ENCODE measurements at regions not wholly inside any gene's neighbourhood (a gene's known extent, or its start where the extent isn't known, plus 50 kb on each side); places are given as distances from the start of the nearest gene placed in this dataset.

DNA sequence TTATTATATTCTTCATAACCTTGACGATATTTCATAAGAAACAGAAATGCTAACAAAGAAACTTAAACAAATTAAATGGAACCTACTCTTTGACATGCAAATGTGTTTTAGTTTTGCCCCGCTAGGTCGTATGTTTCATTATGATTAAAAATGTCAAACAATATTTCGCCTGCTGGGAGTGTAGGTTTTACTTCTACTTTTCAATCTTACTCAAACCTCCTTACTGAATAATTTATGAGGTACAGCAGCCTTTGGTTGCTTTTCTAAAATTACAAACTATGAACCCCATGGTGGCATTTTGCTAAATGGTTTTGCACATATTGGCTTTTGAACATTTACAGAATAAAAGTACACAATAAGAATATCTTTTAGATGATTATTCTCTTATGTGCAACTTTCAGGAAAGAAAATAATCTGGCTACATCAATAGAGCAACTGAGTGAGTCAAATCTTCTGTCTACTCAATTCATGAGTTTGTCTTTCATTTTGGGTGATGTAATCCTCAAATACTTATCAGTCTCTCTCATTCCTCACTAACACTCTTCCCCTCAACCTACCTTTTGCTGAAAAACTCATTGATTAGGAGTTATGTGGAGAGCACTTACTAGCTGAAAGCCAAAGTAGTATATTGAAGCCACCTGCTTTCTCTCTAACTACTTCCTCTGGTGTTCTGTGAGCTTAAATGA lies 1226.4 kb downstream of the XPNPEP1 start:
- H3F3A ChIP-seq (replicated peaks; ENCODE audit: low read depth) = no peaks in the 10 kb centered on the region
- no peaks in the 10 kb centered on the region for H3K27me3 ChIP-seq (ENCODE audit: insufficient read depth)
- Mint-ChIP-seq H3K27ac (no peak overlapping the region), H3K9me3 (no peaks in the 10 kb centered on the region; the same call in 2 of the 3 replicates), H3K4me1 (no peaks in the 10 kb centered on the region), H3K4me3 (no peak overlapping the region), H3K27me3 (ENCODE audit: insufficient read depth, low read depth, poor library complexity) (peaks cover 2% of the 10 kb centered on the region), H3K36me3 (ENCODE audit: low read depth) (no peaks in the 10 kb centered on the region)
- TF ChIP-seq, protein P1, sequence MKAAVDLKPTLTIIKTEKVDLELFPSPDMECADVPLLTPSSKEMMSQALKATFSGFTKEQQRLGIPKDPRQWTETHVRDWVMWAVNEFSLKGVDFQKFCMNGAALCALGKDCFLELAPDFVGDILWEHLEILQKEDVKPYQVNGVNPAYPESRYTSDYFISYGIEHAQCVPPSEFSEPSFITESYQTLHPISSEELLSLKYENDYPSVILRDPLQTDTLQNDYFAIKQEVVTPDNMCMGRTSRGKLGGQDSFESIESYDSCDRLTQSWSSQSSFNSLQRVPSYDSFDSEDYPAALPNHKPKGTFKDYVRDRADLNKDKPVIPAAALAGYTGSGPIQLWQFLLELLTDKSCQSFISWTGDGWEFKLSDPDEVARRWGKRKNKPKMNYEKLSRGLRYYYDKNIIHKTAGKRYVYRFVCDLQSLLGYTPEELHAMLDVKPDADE (IDR thresholded peaks at IDR 0.05) = no peak
- TF ChIP-seq CREB1 (CRISPR knock-in tag; IDR thresholded peaks at IDR 0.05; ENCODE audit: low read depth) (no peak), EZH2phosphoT487 (IDR thresholded peaks at IDR 0.05; ENCODE audit: unreplicated experiment) (no peak), ZNF331 (CRISPR knock-in tag; IDR thresholded peaks at IDR 0.05; ENCODE audit: low read depth) (no peak), REST (IDR thresholded peaks at IDR 0.05; ENCODE audit: unreplicated experiment) (no peak), POLR2AphosphoS5 (IDR thresholded peaks at IDR 0.05; ENCODE audit: low read depth) (no peak), JUNB (IDR thresholded peaks at IDR 0.05; ENCODE audit: unreplicated experiment) (no peak), NANOG (IDR thresholded peaks at IDR 0.05; ENCODE audit: borderline replicate concordance) (no peak), EZH2 (IDR thresholded peaks at IDR 0.05; ENCODE audit: low read depth, unreplicated experiment) (no peak), ZNF462 (CRISPR knock-in tag; IDR thresholded peaks at IDR 0.05) (no peak), ZNF114 (CRISPR knock-in tag; IDR thresholded peaks at IDR 0.05) (no peak), STAT1 (IDR thresholded peaks at IDR 0.05; ENCODE audit: unreplicated experiment) (no peak)
- TF ChIP-seq, protein P2, sequence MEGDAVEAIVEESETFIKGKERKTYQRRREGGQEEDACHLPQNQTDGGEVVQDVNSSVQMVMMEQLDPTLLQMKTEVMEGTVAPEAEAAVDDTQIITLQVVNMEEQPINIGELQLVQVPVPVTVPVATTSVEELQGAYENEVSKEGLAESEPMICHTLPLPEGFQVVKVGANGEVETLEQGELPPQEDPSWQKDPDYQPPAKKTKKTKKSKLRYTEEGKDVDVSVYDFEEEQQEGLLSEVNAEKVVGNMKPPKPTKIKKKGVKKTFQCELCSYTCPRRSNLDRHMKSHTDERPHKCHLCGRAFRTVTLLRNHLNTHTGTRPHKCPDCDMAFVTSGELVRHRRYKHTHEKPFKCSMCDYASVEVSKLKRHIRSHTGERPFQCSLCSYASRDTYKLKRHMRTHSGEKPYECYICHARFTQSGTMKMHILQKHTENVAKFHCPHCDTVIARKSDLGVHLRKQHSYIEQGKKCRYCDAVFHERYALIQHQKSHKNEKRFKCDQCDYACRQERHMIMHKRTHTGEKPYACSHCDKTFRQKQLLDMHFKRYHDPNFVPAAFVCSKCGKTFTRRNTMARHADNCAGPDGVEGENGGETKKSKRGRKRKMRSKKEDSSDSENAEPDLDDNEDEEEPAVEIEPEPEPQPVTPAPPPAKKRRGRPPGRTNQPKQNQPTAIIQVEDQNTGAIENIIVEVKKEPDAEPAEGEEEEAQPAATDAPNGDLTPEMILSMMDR (conservative IDR thresholded peaks at IDR 0.05; ENCODE audit: low read depth in 2 of 2) = no peak
- no peak overlapping the region for H3K27ac ChIP-seq (ENCODE audit: low read depth)
- DNase-seq (ENCODE audit: low spot score) (no peak), ATAC-seq (no peak)
- no peak overlapping the region for H3K4me3 ChIP-seq
- H3K79me2 ChIP-seq (replicated peaks; ENCODE audit: insufficient read depth) = no peaks in the 10 kb centered on the region
- H4K20me1 ChIP-seq (replicated peaks; ENCODE audit: insufficient read depth) = no peaks in the 10 kb centered on the region
- no peaks in the 10 kb centered on the region for H3K36me3 ChIP-seq (ENCODE audit: insufficient read depth)
- no peak overlapping the region for H2AFZ ChIP-seq
- H3K4me2 ChIP-seq = no peak overlapping the region
- H3K4me1 ChIP-seq (ENCODE audit: insufficient read depth) = no peaks in the 10 kb centered on the region
- no peaks in the 10 kb centered on the region for H3K9me2 ChIP-seq (ENCODE audit: insufficient read depth)

Measured in GM23338 (cell line).